ENCODE measurements at regions not wholly inside any gene's neighbourhood (a gene's known extent, or its start where the extent isn't known, plus 50 kb on each side); places are given as distances from the start of the nearest gene placed in this dataset.

GRCh38 chrX:25108481-25108880 lies 92.7 kb upstream of the ARX start:
- ChIA-PET SMC1A (ENCODE audit: uncharacterized antibody, unreplicated experiment) (no interaction called here), POLR2A (no interaction called here), CTCF (interaction anchor here (0.6 kb wide), 1 partner anchor 1840 kb away, joined by 3 read pairs; no protein-coding TSS in a partner anchor), RAD21 (ENCODE audit: unreplicated experiment) (no interaction called here)
- Histone ChIP-seq H3K27me3 (replicated peaks in 1 of 2; ENCODE audit: control insufficient read depth in 2 of 2, insufficient read depth in 2 of 2, low read length in 1 of 2) (no peaks in the 10 kb centered on the region), H3K4me1 (ENCODE audit: control insufficient read depth, insufficient read depth, low read length) (no peaks in the 10 kb centered on the region), H3K4me2 (ENCODE audit: control insufficient read depth, insufficient read depth) (no peak overlapping the region), H3K4me3 (no peak overlapping the region), H2AFZ (ENCODE audit: control insufficient read depth, low read depth, low read length) (no peak overlapping the region), H4K20me1 (ENCODE audit: control insufficient read depth, insufficient read depth) (no peaks in the 10 kb centered on the region), H3K9me3 (replicated peaks; ENCODE audit: control insufficient read depth, insufficient read depth, low read length) (no peaks in the 10 kb centered on the region), H3K36me3 (ENCODE audit: control insufficient read depth in 2 of 2, insufficient read depth in 2 of 2, low read length in 1 of 2) (no peaks in the 10 kb centered on the region), H3K79me2 (ENCODE audit: control insufficient read depth, insufficient read depth, low read length) (no peaks in the 10 kb centered on the region), H3K9ac (ENCODE audit: control insufficient read depth, insufficient read depth, low read length) (no peak overlapping the region), H3K27ac (ENCODE audit: control insufficient read depth, insufficient read depth) (no peak overlapping the region)
- intact Hi-C loops (cut with micrococcal nuclease; ENCODE audit: unreplicated experiment) = no loop called here
- no peak for TF ChIP-seq IRF4 (IDR thresholded peaks at IDR 0.05; ENCODE audit: low read depth, low read length)
- TF ChIP-seq MTA3 (IDR thresholded peaks at IDR 0.05; ENCODE audit: borderline replicate concordance, low read length) = no peak
- no peak for TF ChIP-seq NFYA (IDR thresholded peaks at IDR 0.05; ENCODE audit: borderline replicate concordance, low read depth, low read length)
- no peak for TF ChIP-seq FOXK2 (IDR thresholded peaks at IDR 0.05)
- no peak for TF ChIP-seq ATF2 (IDR thresholded peaks at IDR 0.05; ENCODE audit: low read length)
- no peak for TF ChIP-seq CREM (IDR thresholded peaks at IDR 0.05; ENCODE audit: low read depth)
- ATAC-seq = no peak
- BruUV-seq (replicated peaks) = no TSS peak
- WGBS (ENCODE audit: insufficient coverage, insufficient replicate concordance, low lambda C conversion rate, missing lambda C conversion rate) = 53% methylated on average over 2 of the region's 2 CpGs
- in situ Hi-C loops (cut with MboI) = no loop called here
- FAIRE-seq = no peak
- no peak for DNase-seq (ENCODE audit: low read depth, low spot score)

GRCh38 chrX:25105221-25105620 lies 89.5 kb upstream of the ARX start:
- no peak overlapping the region for H3K9ac ChIP-seq (ENCODE audit: control insufficient read depth, insufficient read depth, low read length)
- TF ChIP-seq USF1 (IDR thresholded peaks at IDR 0.05; ENCODE audit: borderline replicate concordance, extremely low read length, insufficient read depth, low read depth, low read length) (no peak), MEF2A (IDR thresholded peaks at IDR 0.05; ENCODE audit: insufficient read depth, low read depth, low read length) (no peak), E2F8 (IDR thresholded peaks at IDR 0.05; ENCODE audit: low read depth, partially characterized antibody) (no peak), SIX5 (IDR thresholded peaks at IDR 0.05; ENCODE audit: low read depth, low read length, severe bottlenecking) (no peak), STAT3 (IDR thresholded peaks at IDR 0.05; ENCODE audit: low read depth, low read length) (no peak), BMI1 (IDR thresholded peaks at IDR 0.05; ENCODE audit: borderline replicate concordance) (no peak), STAT1 (conservative IDR thresholded peaks at IDR 0.05) (no peak)
- ChIA-PET POLR2A (no interaction called here), SMC1A (ENCODE audit: uncharacterized antibody, unreplicated experiment) (no interaction called here), CTCF (no interaction called here), RAD21 (ENCODE audit: unreplicated experiment) (no interaction called here)
- no peaks in the 10 kb centered on the region for H3K9me3 ChIP-seq (replicated peaks; ENCODE audit: control insufficient read depth, insufficient read depth, low read length)
- no peak overlapping the region for H2AFZ ChIP-seq (ENCODE audit: control insufficient read depth, low read depth, low read length)
- H3K4me1 ChIP-seq (ENCODE audit: control insufficient read depth, insufficient read depth, low read length) = no peaks in the 10 kb centered on the region
- no peaks in the 10 kb centered on the region for H3K36me3 ChIP-seq (ENCODE audit: control insufficient read depth in 2 of 2, insufficient read depth in 2 of 2, low read length in 1 of 2)
- H4K20me1 ChIP-seq (ENCODE audit: control insufficient read depth, insufficient read depth) = no peaks in the 10 kb centered on the region
- intact Hi-C loops (cut with micrococcal nuclease; ENCODE audit: unreplicated experiment) = no loop called here
- 36% methylated on average over 4 of the region's 4 CpGs for WGBS (ENCODE audit: insufficient coverage, insufficient replicate concordance, low lambda C conversion rate, missing lambda C conversion rate)
- DNase-seq (ENCODE audit: low read depth, low spot score) = no peak
- no TSS peak for BruUV-seq (replicated peaks)
- no peak overlapping the region for H3K4me2 ChIP-seq (ENCODE audit: control insufficient read depth, insufficient read depth)
- H3K79me2 ChIP-seq (ENCODE audit: control insufficient read depth, insufficient read depth, low read length) = no peaks in the 10 kb centered on the region
- no peak overlapping the region for H3K4me3 ChIP-seq
- no peak for ATAC-seq
- in situ Hi-C loops (cut with MboI) = no loop called here
- no peaks in the 10 kb centered on the region for H3K27me3 ChIP-seq (replicated peaks in 1 of 2; ENCODE audit: control insufficient read depth in 2 of 2, insufficient read depth in 2 of 2, low read length in 1 of 2)
- no peak overlapping the region for H3K27ac ChIP-seq (ENCODE audit: control insufficient read depth, insufficient read depth)
- no peak for FAIRE-seq
